ENCODE measurements at regions not wholly inside any gene's neighbourhood (a gene's known extent, or its start where the extent isn't known, plus 50 kb on each side); places are given as distances from the start of the nearest gene placed in this dataset.
"Not testable (repeated sequence)": the region's sequence is repeated elsewhere in the genome, so short reads cannot be mapped to it uniquely, and the experiment has no call there.

DNA sequence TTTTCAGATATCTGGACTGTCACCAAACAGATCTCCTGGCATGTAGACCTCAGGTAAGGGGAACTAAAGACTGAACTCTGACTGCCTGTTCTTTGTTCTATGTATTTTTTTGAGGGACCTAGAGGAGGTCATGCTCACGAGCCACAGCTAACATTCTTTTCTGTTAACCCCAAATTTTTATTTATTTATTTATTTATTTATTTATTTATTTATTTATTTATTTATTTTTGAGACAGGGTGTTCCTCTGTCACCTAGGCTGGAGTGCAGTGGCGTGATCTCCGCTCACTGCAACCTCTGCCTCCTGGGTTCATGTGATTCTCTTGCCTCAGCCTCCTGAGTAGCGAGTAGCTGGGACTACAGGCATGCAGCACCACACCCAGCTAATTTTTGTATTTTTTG, 562.0 kb downstream of the NLGN4X start:
- not testable (repeated sequence) for TF ChIP-seq POLR2A (IDR thresholded peaks at IDR 0.05; ENCODE audit: low read depth, low read length); CTCF (IDR thresholded peaks at IDR 0.05; ENCODE audit: extremely low read depth in 1 of 2, insufficient read depth in 1 of 2, low read depth in 1 of 2, low read length in 2 of 2); EZH2 (IDR thresholded peaks at IDR 0.05; ENCODE audit: borderline replicate concordance, low read depth, low read length, severe bottlenecking); POLR2AphosphoS5 (IDR thresholded peaks at IDR 0.05; ENCODE audit: insufficient read depth, low read depth, low read length); GATA2 (IDR thresholded peaks at IDR 0.05; ENCODE audit: insufficient read depth, insufficient read length, low read depth, low read length); JUN (IDR thresholded peaks at IDR 0.05; ENCODE audit: borderline replicate concordance, insufficient read depth, insufficient read length, low read depth); MYC (IDR thresholded peaks at IDR 0.05; ENCODE audit: low read depth, low read length); FOS (IDR thresholded peaks at IDR 0.05; ENCODE audit: borderline replicate concordance, insufficient read depth, low read length)
- TF ChIP-seq, protein P1, sequence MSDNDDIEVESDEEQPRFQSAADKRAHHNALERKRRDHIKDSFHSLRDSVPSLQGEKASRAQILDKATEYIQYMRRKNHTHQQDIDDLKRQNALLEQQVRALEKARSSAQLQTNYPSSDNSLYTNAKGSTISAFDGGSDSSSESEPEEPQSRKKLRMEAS (IDR thresholded peaks at IDR 0.05; ENCODE audit: insufficient read depth, insufficient read length), result not testable (repeated sequence)
